PC-9 (cell line): ENCODE measurements at regions not wholly inside any gene's neighbourhood (a gene's known extent, or its start where the extent isn't known, plus 50 kb on each side); places are given as distances from the start of the nearest gene placed in this dataset.

Experiments
- EZH2 ChIP-seq: fragments of 200-600 bp; sonication (generic); IDR thresholded peaks from 2 replicates; pipeline ENCODE4 v1.8.0; 2017; ENCODE audit warnings: antibody characterized with exemption, low read depth
- TF ChIP-seq, protein P1 (sequence below): fragments of 200-600 bp; sonication (generic); conservative IDR thresholded peaks from 2 replicates; pipeline ENCODE4 v1.6.1; 2017; ENCODE audit warnings: mixed run types, antibody characterized with exemption, mild to moderate bottlenecking, moderate library complexity

DNA sequence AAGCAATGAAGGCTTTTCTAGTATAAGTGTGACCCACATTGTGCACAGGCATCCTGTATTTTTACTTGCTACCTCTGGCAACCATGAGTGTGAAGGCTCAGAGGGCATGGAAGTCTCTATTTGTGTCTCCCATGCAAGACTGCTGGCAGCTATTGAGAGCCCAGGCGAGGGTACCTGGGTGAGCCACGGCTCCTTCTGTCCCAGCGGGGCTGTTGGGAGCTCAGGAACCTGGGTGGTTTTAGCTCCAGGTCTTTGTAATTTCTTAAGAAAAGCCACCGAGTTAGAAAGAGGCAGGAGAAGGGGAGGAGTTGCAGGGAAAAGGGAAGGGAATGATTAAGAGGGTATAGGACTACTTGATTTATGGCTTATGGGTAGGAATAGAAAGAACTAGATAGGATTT is 190.4 kb upstream of the SOX1 start:
- TF ChIP-seq, protein P1, sequence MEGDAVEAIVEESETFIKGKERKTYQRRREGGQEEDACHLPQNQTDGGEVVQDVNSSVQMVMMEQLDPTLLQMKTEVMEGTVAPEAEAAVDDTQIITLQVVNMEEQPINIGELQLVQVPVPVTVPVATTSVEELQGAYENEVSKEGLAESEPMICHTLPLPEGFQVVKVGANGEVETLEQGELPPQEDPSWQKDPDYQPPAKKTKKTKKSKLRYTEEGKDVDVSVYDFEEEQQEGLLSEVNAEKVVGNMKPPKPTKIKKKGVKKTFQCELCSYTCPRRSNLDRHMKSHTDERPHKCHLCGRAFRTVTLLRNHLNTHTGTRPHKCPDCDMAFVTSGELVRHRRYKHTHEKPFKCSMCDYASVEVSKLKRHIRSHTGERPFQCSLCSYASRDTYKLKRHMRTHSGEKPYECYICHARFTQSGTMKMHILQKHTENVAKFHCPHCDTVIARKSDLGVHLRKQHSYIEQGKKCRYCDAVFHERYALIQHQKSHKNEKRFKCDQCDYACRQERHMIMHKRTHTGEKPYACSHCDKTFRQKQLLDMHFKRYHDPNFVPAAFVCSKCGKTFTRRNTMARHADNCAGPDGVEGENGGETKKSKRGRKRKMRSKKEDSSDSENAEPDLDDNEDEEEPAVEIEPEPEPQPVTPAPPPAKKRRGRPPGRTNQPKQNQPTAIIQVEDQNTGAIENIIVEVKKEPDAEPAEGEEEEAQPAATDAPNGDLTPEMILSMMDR = no peak
- no peak for TF ChIP-seq EZH2
